ENCODE measurements at regions not wholly inside any gene's neighbourhood (a gene's known extent, or its start where the extent isn't known, plus 50 kb on each side); places are given as distances from the start of the nearest gene placed in this dataset.

DNA sequence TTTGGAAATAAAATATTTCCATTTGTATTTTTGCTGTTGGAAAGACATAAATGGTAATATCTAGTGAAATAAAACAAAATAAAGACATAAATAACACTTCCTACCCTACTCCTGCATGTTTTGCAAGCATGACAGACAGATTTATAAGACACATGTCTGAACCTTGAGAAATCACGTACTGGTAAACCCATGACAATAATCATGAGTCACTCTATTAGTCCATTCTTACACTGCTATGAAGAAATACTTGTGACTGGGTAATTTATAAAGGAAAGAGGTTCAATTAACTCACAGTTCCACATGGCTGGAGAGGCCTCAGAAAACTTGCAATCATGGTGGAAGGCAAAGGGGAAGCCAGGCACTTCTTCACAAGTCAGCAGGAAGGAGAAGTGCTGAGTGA, 942.2 kb downstream of the REEP3 start:
- Mint-ChIP-seq H3K27me3 (ENCODE audit: insufficient read depth, unreplicated experiment) (no peaks in the 10 kb centered on the region), H3K4me3 (ENCODE audit: unreplicated experiment) (no peak overlapping the region), H3K9me3 (ENCODE audit: unreplicated experiment) (peaks cover 18% of the 10 kb centered on the region), H3K4me1 (ENCODE audit: low read depth, unreplicated experiment) (no peaks in the 10 kb centered on the region), H3K27ac (ENCODE audit: unreplicated experiment) (no peak overlapping the region), H3K36me3 (ENCODE audit: insufficient read depth, unreplicated experiment) (no peaks in the 10 kb centered on the region)
- Histone ChIP-seq H3K9me3 (peaks cover 17% of the 10 kb centered on the region; the same call in 1 of the 2 replicates), H3K27me3 (replicated peaks; ENCODE audit: control insufficient read depth, insufficient read depth, low read length) (no peaks in the 10 kb centered on the region), H3K4me1 (no peaks in the 10 kb centered on the region), H3K4me3 (ENCODE audit: low read depth, low read length) (no peak overlapping the region), H3K36me3 (ENCODE audit: control insufficient read depth, insufficient read depth, low read length) (no peaks in the 10 kb centered on the region)
- intact Hi-C loops (cut with micrococcal nuclease; ENCODE audit: unreplicated experiment), result no loop called here
- DNase-seq, result no peak
- BruUV-seq (replicated peaks), result no TSS peak
- TF ChIP-seq, protein P1, sequence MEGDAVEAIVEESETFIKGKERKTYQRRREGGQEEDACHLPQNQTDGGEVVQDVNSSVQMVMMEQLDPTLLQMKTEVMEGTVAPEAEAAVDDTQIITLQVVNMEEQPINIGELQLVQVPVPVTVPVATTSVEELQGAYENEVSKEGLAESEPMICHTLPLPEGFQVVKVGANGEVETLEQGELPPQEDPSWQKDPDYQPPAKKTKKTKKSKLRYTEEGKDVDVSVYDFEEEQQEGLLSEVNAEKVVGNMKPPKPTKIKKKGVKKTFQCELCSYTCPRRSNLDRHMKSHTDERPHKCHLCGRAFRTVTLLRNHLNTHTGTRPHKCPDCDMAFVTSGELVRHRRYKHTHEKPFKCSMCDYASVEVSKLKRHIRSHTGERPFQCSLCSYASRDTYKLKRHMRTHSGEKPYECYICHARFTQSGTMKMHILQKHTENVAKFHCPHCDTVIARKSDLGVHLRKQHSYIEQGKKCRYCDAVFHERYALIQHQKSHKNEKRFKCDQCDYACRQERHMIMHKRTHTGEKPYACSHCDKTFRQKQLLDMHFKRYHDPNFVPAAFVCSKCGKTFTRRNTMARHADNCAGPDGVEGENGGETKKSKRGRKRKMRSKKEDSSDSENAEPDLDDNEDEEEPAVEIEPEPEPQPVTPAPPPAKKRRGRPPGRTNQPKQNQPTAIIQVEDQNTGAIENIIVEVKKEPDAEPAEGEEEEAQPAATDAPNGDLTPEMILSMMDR (IDR thresholded peaks at IDR 0.05; ENCODE audit: insufficient read depth in 1 of 2, low read depth in 1 of 2, low read length in 1 of 2, severe bottlenecking in 1 of 2, unreplicated experiment in 1 of 2), result no peak
- ChIA-PET CTCF (no interaction called here), POLR2A (no interaction called here)

DNA sequence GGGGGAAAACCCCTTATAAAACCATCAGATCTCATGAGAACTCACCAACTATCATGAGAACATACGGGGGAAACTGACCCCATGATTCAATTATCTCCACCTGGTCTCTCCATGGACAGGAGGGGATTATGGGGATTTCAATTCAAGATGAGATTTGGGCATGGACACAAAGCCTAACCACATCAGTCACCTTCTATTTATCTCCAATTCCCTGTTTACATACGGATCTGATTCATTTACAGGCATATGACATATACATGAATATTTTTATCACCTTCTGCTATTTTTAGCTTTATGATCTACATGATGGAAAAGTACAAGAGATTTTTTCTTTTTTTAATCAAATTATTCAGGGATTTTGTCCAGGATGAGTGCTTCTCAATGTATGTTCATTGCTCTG, 944.5 kb downstream of the REEP3 start:
- H3K27me3 Mint-ChIP-seq (ENCODE audit: insufficient read depth, unreplicated experiment), result no peaks in the 10 kb centered on the region
- no peak for DNase-seq
- ChIA-PET CTCF (no interaction called here), POLR2A (no interaction called here)
- no peak overlapping the region for H3K4me3 Mint-ChIP-seq (ENCODE audit: unreplicated experiment)
- H3K9me3 Mint-ChIP-seq (ENCODE audit: unreplicated experiment), result peaks cover 18% of the 10 kb centered on the region
- H3K27me3 ChIP-seq (replicated peaks; ENCODE audit: control insufficient read depth, insufficient read depth, low read length), result no peaks in the 10 kb centered on the region
- no peaks in the 10 kb centered on the region for H3K4me1 ChIP-seq
- intact Hi-C loops (cut with micrococcal nuclease; ENCODE audit: unreplicated experiment), result no loop called here
- H3K36me3 ChIP-seq (ENCODE audit: control insufficient read depth, insufficient read depth, low read length), result no peaks in the 10 kb centered on the region
- no peak overlapping the region for H3K27ac Mint-ChIP-seq (ENCODE audit: unreplicated experiment)
- no peaks in the 10 kb centered on the region for H3K4me1 Mint-ChIP-seq (ENCODE audit: low read depth, unreplicated experiment)
- no peak overlapping the region for H3K4me3 ChIP-seq (ENCODE audit: low read depth, low read length)
- BruUV-seq (replicated peaks), result no TSS peak
- TF ChIP-seq, protein P1 (IDR thresholded peaks at IDR 0.05; ENCODE audit: insufficient read depth in 1 of 2, low read depth in 1 of 2, low read length in 1 of 2, severe bottlenecking in 1 of 2, unreplicated experiment in 1 of 2), result no peak
- H3K9me3 ChIP-seq, result peaks cover 17% of the 10 kb centered on the region; the same call in 1 of the 2 replicates
- no peaks in the 10 kb centered on the region for H3K36me3 Mint-ChIP-seq (ENCODE audit: insufficient read depth, unreplicated experiment)

DNA sequence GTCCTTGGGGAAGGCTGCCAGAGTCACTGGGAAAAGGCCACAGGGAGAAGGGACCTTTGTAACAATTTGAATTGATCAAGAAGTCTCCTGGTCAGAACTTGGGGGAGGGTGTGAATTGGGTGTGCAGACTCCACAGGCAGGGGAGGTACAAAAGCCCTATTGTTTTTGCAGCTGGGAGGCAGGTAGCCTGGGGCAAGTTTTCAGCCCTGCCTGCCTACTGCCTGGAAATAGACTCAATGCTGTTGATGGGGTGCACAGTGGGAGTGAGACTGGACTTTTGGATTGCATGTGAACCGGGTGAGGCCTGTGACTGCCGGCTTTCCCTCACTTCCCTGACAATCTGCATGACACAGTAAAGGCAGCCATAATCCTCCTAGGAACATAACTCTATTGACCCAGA, 947.0 kb downstream of the REEP3 start:
- no TSS peak for BruUV-seq (replicated peaks)
- ChIA-PET POLR2A (no interaction called here), CTCF (no interaction called here)
- H3K9me3 Mint-ChIP-seq (ENCODE audit: unreplicated experiment), result peaks cover 17% of the 10 kb centered on the region
- intact Hi-C loops (cut with micrococcal nuclease; ENCODE audit: unreplicated experiment), result no loop called here
- TF ChIP-seq, protein P1 (IDR thresholded peaks at IDR 0.05; ENCODE audit: insufficient read depth in 1 of 2, low read depth in 1 of 2, low read length in 1 of 2, severe bottlenecking in 1 of 2, unreplicated experiment in 1 of 2), result no peak
- H3K27me3 Mint-ChIP-seq (ENCODE audit: insufficient read depth, unreplicated experiment), result no peaks in the 10 kb centered on the region
- H3K36me3 Mint-ChIP-seq (ENCODE audit: insufficient read depth, unreplicated experiment), result no peaks in the 10 kb centered on the region
- H3K4me1 Mint-ChIP-seq (ENCODE audit: low read depth, unreplicated experiment), result no peaks in the 10 kb centered on the region
- H3K4me3 ChIP-seq (ENCODE audit: low read depth, low read length), result no peak overlapping the region
- peaks cover 16% of the 10 kb centered on the region; the same call in 1 of the 2 replicates for H3K9me3 ChIP-seq
- no peak for DNase-seq
- H3K4me3 Mint-ChIP-seq (ENCODE audit: unreplicated experiment), result no peak overlapping the region
- H3K4me1 ChIP-seq, result no peaks in the 10 kb centered on the region
- H3K27me3 ChIP-seq (replicated peaks; ENCODE audit: control insufficient read depth, insufficient read depth, low read length), result no peaks in the 10 kb centered on the region
- no peaks in the 10 kb centered on the region for H3K36me3 ChIP-seq (ENCODE audit: control insufficient read depth, insufficient read depth, low read length)
- no peak overlapping the region for H3K27ac Mint-ChIP-seq (ENCODE audit: unreplicated experiment)

Data from Caco-2 (cell line).